ENCODE measurements at regions not wholly inside any gene's neighbourhood (a gene's known extent, or its start where the extent isn't known, plus 50 kb on each side); places are given as distances from the start of the nearest gene placed in this dataset.

- TF ChIP-seq POLR2A (IDR thresholded peaks at IDR 0.05) (no peak), CTCF (IDR thresholded peaks at IDR 0.05) (no peak), POLR2AphosphoS5 (IDR thresholded peaks at IDR 0.05; ENCODE audit: insufficient read depth in 1 of 2, low read depth in 1 of 2) (no peak)
These were observed 874.1 kb downstream of the ZPLD1 start for GRCh38 chr3:103308921-103309320.
